ENCODE measurements at regions not wholly inside any gene's neighbourhood (a gene's known extent, or its start where the extent isn't known, plus 50 kb on each side); places are given as distances from the start of the nearest gene placed in this dataset.

DNA sequence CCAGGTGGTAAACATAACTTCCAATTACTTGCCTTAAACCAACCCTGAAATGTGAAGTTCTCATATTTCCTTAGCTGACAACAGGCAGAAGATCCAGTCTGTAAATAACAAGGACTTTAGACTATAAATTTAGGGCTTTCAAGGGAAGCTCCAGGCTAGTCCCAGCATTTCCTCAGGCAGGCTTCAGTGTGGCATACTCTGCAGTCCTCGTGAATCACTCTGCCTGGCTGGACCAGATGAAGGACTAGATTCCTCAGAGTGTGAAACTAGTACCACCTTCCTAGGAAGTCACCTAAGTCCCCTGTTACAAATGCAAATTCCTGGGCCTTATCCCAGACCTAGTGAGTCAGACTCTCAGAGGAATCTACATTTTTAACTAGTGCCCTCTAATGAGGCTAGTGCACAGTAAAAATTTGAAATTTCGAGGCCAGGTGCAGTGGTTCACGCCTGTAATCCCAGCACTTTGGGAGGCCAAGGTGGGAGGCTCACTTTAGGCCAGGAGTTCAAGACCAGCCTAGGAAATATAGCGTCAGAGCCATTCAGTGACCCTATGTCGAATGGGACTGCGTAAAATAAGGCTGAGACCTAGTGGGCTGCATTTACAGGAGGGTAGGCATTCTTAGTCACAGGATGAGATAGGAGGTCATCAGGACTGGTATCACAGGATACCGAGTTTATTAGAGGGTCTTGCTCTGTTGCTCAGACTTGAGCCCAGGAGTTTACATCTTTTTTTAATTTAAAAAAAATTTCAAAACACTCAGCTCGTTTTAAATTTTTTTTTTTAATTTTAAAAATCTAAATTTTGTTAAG lies 279.6 kb upstream of the JARID2 start:
- Histone ChIP-seq H3K36me3 (ENCODE audit: control insufficient read depth, low read length) (no peaks in the 10 kb centered on the region), H3K27ac (ENCODE audit: low read depth, low read length) (no peak overlapping the region), H3F3A (ENCODE audit: control insufficient read depth, insufficient read depth) (no peaks in the 10 kb centered on the region), H3K79me2 (ENCODE audit: control insufficient read depth, low read length) (no peaks in the 10 kb centered on the region), H3K9me3 (ENCODE audit: control insufficient read depth, insufficient read depth, low read length) (no peaks in the 10 kb centered on the region), H3K4me3 (ENCODE audit: low read length) (no peak overlapping the region), H3K4me2 (ENCODE audit: low read length) (no peak overlapping the region), H3K9me2 (replicated peaks; ENCODE audit: control insufficient read depth, low read length) (no peaks in the 10 kb centered on the region), H3K27me3 (ENCODE audit: control insufficient read depth, low read length) (0 out of 2 replicates have a peak, but pooled peaks cover 2% of the 10 kb centered on the region), H3K4me1 (ENCODE audit: control insufficient read depth, low read length) (no peaks in the 10 kb centered on the region), H4K20me1 (ENCODE audit: control insufficient read depth, insufficient read depth, low read depth, low read length) (no peaks in the 10 kb centered on the region)
- TF ChIP-seq, protein P1, sequence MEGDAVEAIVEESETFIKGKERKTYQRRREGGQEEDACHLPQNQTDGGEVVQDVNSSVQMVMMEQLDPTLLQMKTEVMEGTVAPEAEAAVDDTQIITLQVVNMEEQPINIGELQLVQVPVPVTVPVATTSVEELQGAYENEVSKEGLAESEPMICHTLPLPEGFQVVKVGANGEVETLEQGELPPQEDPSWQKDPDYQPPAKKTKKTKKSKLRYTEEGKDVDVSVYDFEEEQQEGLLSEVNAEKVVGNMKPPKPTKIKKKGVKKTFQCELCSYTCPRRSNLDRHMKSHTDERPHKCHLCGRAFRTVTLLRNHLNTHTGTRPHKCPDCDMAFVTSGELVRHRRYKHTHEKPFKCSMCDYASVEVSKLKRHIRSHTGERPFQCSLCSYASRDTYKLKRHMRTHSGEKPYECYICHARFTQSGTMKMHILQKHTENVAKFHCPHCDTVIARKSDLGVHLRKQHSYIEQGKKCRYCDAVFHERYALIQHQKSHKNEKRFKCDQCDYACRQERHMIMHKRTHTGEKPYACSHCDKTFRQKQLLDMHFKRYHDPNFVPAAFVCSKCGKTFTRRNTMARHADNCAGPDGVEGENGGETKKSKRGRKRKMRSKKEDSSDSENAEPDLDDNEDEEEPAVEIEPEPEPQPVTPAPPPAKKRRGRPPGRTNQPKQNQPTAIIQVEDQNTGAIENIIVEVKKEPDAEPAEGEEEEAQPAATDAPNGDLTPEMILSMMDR (IDR thresholded peaks at IDR 0.05; ENCODE audit: low read depth, low read length, poor library complexity, severe bottlenecking) = no peak
- TF ChIP-seq EZH2phosphoT487 (IDR thresholded peaks at IDR 0.05; ENCODE audit: borderline replicate concordance, low read length) = no peak

DNA sequence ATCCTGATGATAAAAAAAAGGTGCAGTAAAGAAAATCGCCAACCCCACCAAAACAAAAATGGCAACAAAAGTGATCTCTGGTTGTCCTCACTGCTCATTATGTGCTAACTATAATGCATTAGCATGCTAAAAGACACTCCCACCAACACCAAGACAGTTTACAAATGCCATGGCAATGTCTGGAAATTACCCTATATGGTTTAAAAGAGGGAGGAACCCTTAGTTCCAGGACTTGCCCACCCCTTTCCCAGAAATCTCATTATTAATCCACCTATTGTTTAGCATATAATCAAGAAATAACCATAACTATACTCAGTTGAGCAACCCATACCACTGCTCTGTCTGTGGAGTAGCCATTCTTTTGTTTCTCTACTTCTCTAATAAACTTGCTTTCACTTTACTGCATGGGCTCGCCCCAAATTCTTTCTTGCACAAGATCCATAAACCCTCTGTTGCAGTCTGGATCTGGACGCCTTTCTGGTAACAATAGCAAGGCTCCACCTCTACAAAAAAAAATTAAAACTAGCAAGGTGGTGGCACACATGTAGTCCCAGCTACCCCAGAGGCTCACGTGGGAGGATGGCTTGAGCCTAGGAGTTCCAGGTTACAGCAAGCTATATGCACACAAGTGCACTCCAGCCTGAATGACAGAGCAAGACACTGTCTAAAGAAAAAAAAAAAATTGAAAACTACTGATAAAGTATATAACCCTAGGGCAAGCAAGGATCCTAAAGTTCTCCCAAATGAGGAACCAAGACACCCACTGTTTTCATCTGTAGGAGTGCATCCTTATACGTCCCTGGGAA lies 278.8 kb upstream of the JARID2 start:
- 0 out of 2 replicates have a peak, but pooled peaks cover 2% of the 10 kb centered on the region for H3K27me3 ChIP-seq (ENCODE audit: control insufficient read depth, low read length)
- no peaks in the 10 kb centered on the region for H3K9me3 ChIP-seq (ENCODE audit: control insufficient read depth, insufficient read depth, low read length)
- no peak overlapping the region for H3K27ac ChIP-seq (ENCODE audit: low read depth, low read length)
- no peak overlapping the region for H3K4me3 ChIP-seq (ENCODE audit: low read length)
- no peaks in the 10 kb centered on the region for H3K79me2 ChIP-seq (ENCODE audit: control insufficient read depth, low read length)
- no peaks in the 10 kb centered on the region for H3F3A ChIP-seq (ENCODE audit: control insufficient read depth, insufficient read depth)
- H3K4me1 ChIP-seq (ENCODE audit: control insufficient read depth, low read length) = no peaks in the 10 kb centered on the region
- TF ChIP-seq EZH2phosphoT487 (IDR thresholded peaks at IDR 0.05; ENCODE audit: borderline replicate concordance, low read length) = no peak
- TF ChIP-seq, protein P1 (IDR thresholded peaks at IDR 0.05; ENCODE audit: low read depth, low read length, poor library complexity, severe bottlenecking) = no peak
- no peaks in the 10 kb centered on the region for H4K20me1 ChIP-seq (ENCODE audit: control insufficient read depth, insufficient read depth, low read depth, low read length)
- H3K36me3 ChIP-seq (ENCODE audit: control insufficient read depth, low read length) = no peaks in the 10 kb centered on the region
- no peaks in the 10 kb centered on the region for H3K9me2 ChIP-seq (replicated peaks; ENCODE audit: control insufficient read depth, low read length)
- H3K4me2 ChIP-seq (ENCODE audit: low read length) = no peak overlapping the region

DNA sequence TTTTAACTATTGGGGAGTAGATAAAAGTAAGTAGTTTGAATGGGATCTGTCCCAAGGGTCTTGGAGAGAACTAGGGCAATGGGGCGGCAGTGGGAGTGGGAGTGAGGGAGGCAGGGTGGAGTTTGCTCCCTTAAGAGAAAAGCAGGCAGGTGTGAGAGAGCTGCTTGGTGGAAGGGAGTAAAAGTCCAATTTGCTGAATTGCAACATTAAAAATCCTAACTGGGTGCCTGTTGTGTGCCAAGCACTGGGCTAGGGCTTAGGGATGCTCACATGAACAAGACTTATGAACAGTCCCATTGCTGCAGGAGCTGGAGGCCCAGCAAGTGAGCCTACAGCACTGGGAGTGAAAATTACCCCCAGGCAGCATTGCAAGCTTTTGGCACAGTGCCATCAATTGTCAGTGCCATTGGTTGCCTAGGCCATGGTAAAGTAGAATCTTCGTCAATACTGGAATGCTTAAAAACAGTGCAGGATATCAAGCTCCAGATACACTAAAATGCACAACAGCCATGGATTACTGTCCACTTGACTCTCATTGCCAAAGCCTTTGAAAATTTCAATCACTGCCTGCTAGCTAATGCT lies 277.7 kb upstream of the JARID2 start:
- H3K27me3 ChIP-seq (ENCODE audit: control insufficient read depth, low read length) = 0 out of 2 replicates have a peak, but pooled peaks cover 2% of the 10 kb centered on the region
- H3K79me2 ChIP-seq (ENCODE audit: control insufficient read depth, low read length) = no peaks in the 10 kb centered on the region
- no peaks in the 10 kb centered on the region for H3F3A ChIP-seq (ENCODE audit: control insufficient read depth, insufficient read depth)
- H3K4me2 ChIP-seq (ENCODE audit: low read length) = no peak overlapping the region
- H3K27ac ChIP-seq (ENCODE audit: low read depth, low read length) = no peak overlapping the region
- H3K36me3 ChIP-seq (ENCODE audit: control insufficient read depth, low read length) = no peaks in the 10 kb centered on the region
- TF ChIP-seq EZH2phosphoT487 (IDR thresholded peaks at IDR 0.05; ENCODE audit: borderline replicate concordance, low read length) = no peak
- H3K9me3 ChIP-seq (ENCODE audit: control insufficient read depth, insufficient read depth, low read length) = no peaks in the 10 kb centered on the region
- H3K4me1 ChIP-seq (ENCODE audit: control insufficient read depth, low read length) = no peaks in the 10 kb centered on the region
- H4K20me1 ChIP-seq (ENCODE audit: control insufficient read depth, insufficient read depth, low read depth, low read length) = no peaks in the 10 kb centered on the region
- H3K9me2 ChIP-seq (replicated peaks; ENCODE audit: control insufficient read depth, low read length) = no peaks in the 10 kb centered on the region
- no peak overlapping the region for H3K4me3 ChIP-seq (ENCODE audit: low read length)
